PC-3 (cell line): ENCODE measurements at regions not wholly inside any gene's neighbourhood (a gene's known extent, or its start where the extent isn't known, plus 50 kb on each side); places are given as distances from the start of the nearest gene placed in this dataset.

Experiments
- CTCF ChIP-seq: fragments of 300-600 bp; sonication (generic); conservative IDR thresholded peaks from 2 replicates; pipeline ENCODE4 v1.5.1; 2017; ENCODE audit warnings: antibody characterized with exemption, low read depth, mild to moderate bottlenecking, low read length
- EZH2 ChIP-seq: fragments of 300-600 bp; sonication (generic); IDR thresholded peaks from one replicate; pipeline ENCODE4 v1.6.1; 2017; ENCODE audit warnings: antibody characterized with exemption, mild to moderate bottlenecking, low read length; ENCODE audit not compliant: unreplicated experiment
- EZH2phosphoT487 ChIP-seq: fragments of 300-600 bp; sonication (generic); IDR thresholded peaks from 2 replicates; pipeline ENCODE4 v1.6.1; 2018; ENCODE audit warnings: mild to moderate bottlenecking, antibody characterized with exemption, low read length, borderline replicate concordance

DNA sequence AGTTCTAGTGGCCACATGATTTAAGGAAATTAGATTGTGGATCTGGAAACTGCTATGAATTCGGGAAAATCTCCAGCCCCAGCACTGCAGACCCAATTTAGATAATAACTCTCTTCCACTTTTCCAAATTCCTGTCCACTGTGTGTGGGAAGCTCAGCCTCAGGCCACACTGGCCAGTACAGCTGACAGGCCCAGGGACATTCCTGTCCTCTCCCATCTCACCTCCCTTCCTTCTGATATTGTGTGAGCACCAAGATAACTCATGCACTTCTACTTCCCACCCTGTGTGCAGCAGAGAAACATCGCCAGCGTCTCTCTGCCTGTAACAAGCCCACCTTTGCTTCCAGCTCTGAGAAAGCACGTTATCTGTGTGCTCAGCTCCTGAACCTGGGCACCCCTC lies 145.1 kb upstream of the RREB1 start:
- TF ChIP-seq CTCF: no peak
- TF ChIP-seq EZH2: no peak
- no peak for TF ChIP-seq EZH2phosphoT487
